ENCODE measurements at regions not wholly inside any gene's neighbourhood (a gene's known extent, or its start where the extent isn't known, plus 50 kb on each side); places are given as distances from the start of the nearest gene placed in this dataset.

- no peak for DNase-seq (ENCODE audit: low spot score)
Measured at GRCh38 chr9:38313421-38313820, 79.1 kb upstream of the ALDH1B1 start.

- no peak for DNase-seq (ENCODE audit: low spot score)
Measured at GRCh38 chr9:38312406-38312805, 80.1 kb upstream of the ALDH1B1 start.

GRCh38 chr9:38311382-38312270 is 80.9 kb upstream of the ALDH1B1 start:
- DNase-seq (ENCODE audit: low spot score), result peak; percentile 25

GRCh38 chr9:38309324-38310195 is 82.9 kb upstream of the ALDH1B1 start:
- no peak for DNase-seq (ENCODE audit: low spot score)

GRCh38 chr9:38308136-38308535 is 84.4 kb upstream of the ALDH1B1 start:
- no peak for DNase-seq (ENCODE audit: low spot score)

- DNase-seq (ENCODE audit: low spot score), result no peak
Measured at GRCh38 chr9:38306899-38307298, 85.6 kb upstream of the ALDH1B1 start.

GRCh38 chr9:38305582-38305981 is 86.9 kb upstream of the ALDH1B1 start:
- no peak for DNase-seq (ENCODE audit: low spot score)

- no peak for DNase-seq (ENCODE audit: low spot score)
Measured at GRCh38 chr9:38301376-38302106, 91.0 kb upstream of the ALDH1B1 start.

- DNase-seq (ENCODE audit: low spot score), result no peak
Measured at GRCh38 chr9:38299856-38300255, 92.6 kb upstream of the ALDH1B1 start.

GRCh38 chr9:38298904-38299303 is 93.6 kb upstream of the ALDH1B1 start:
- DNase-seq (ENCODE audit: low spot score), result no peak

GRCh38 chr9:38298503-38298902 is 94.0 kb upstream of the ALDH1B1 start:
- no peak for DNase-seq (ENCODE audit: low spot score)

- DNase-seq (ENCODE audit: low spot score), result no peak
Measured at GRCh38 chr9:38296807-38297206, 95.7 kb upstream of the ALDH1B1 start.

- DNase-seq (ENCODE audit: low spot score), result no peak
Measured at GRCh38 chr9:38295764-38296163, 96.7 kb upstream of the ALDH1B1 start.

- no peak for DNase-seq (ENCODE audit: low spot score)
Measured at GRCh38 chr9:38294220-38294960, 98.1 kb upstream of the ALDH1B1 start.

- no peak for DNase-seq (ENCODE audit: low spot score)
Measured at GRCh38 chr9:38293022-38293421, 99.5 kb upstream of the ALDH1B1 start.

- no peak for DNase-seq (ENCODE audit: low spot score)
Measured at GRCh38 chr9:38292480-38292879, 100.0 kb upstream of the ALDH1B1 start.

- DNase-seq (ENCODE audit: low spot score), result no peak
Measured at GRCh38 chr9:38289866-38290245, 102.6 kb upstream of the ALDH1B1 start.

- no peak for DNase-seq (ENCODE audit: low spot score)
Measured at GRCh38 chr9:38289236-38289865, 103.2 kb upstream of the ALDH1B1 start.

GRCh38 chr9:38288502-38288901 is 104.0 kb upstream of the ALDH1B1 start:
- no peak for DNase-seq (ENCODE audit: low spot score)

GRCh38 chr9:38287420-38287985 is 105.0 kb upstream of the ALDH1B1 start:
- DNase-seq (ENCODE audit: low spot score), result no peak

GRCh38 chr9:38286766-38287165 is 105.7 kb upstream of the ALDH1B1 start:
- DNase-seq (ENCODE audit: low spot score), result no peak
